WTC11 (cell line): ENCODE measurements at regions not wholly inside any gene's neighbourhood (a gene's known extent, or its start where the extent isn't known, plus 50 kb on each side); places are given as distances from the start of the nearest gene placed in this dataset.

Source experiments
- ATAC-seq: fragments of 200-7000 bp; cut with Tn5 transposase; 2 replicates; pipeline ENCODE4 v1.10.0; 2021; ENCODE audit warnings: mild to moderate bottlenecking, moderate library complexity
- CTCF ChIA-PET: fragments of 300-600 bp; sonication (Branson Sonifier 250); formaldehyde crosslinking; loops from one replicate; lab custom pipeline; 2021; ENCODE audit warnings: antibody characterized with exemption; lab: Charles Lee
- POLR2A ChIA-PET: fragments of 350-600 bp; sonication (Branson Sonifier 250); formaldehyde crosslinking; loops from one replicate; lab custom pipeline; 2021; ENCODE audit warnings: antibody characterized with exemption; lab: Charles Lee
- DNase-seq: peaks from one replicate; pipeline ENCODE4 v3.0.0; 2021; ENCODE audit warnings: low spot score
- H3K27ac Mint-ChIP-seq: 2 replicates; pipeline ENCODE4 v1.8.0; 2021; ENCODE audit warnings: mixed read lengths
- H3K27me3 Mint-ChIP-seq: 2 replicates; pipeline ENCODE4 v1.8.0; 2021; ENCODE audit warnings: low read depth, mild to moderate bottlenecking, moderate library complexity, mixed read lengths
- H3K36me3 Mint-ChIP-seq: 2 replicates; pipeline ENCODE4 v1.8.0; 2021; ENCODE audit warnings: mixed read lengths
- H3K4me1 Mint-ChIP-seq: 2 replicates; pipeline ENCODE4 v1.8.0; 2022; ENCODE audit warnings: mixed read lengths
- H3K4me3 Mint-ChIP-seq: 2 replicates; pipeline ENCODE4 v1.8.0; 2021; ENCODE audit warnings: mild to moderate bottlenecking, moderate library complexity, mixed read lengths
- H3K9me3 Mint-ChIP-seq: 2 replicates; pipeline ENCODE4 v1.8.0; 2021; ENCODE audit warnings: mixed read lengths
- ETV6 ChIP-seq: sonication (generic); formaldehyde crosslinking; IDR thresholded peaks from 2 replicates; pipeline ENCODE4 v1.8.1; 2022; ENCODE audit warnings: mild to moderate bottlenecking, missing genetic modification reagents
- FOXP1 ChIP-seq: sonication (generic); formaldehyde crosslinking; IDR thresholded peaks from 2 replicates; pipeline ENCODE4 v1.8.0; 2022; ENCODE audit warnings: missing genetic modification reagents, mild to moderate bottlenecking, moderate library complexity, borderline replicate concordance
- JAZF1 ChIP-seq: fragments of 250-450 bp; sonication (Bioruptor Pico); IDR thresholded peaks from 2 replicates; pipeline ENCODE4 v1.9.0; 2021; ENCODE audit warnings: moderate library complexity, mild to moderate bottlenecking, inconsistent platforms
- NR3C1 ChIP-seq: sonication (generic); formaldehyde crosslinking; conservative IDR thresholded peaks from 2 replicates; pipeline ENCODE4 v1.8.1; 2023; ENCODE audit warnings: low read depth, mild to moderate bottlenecking, missing genetic modification reagents
- OVOL2 ChIP-seq: fragments of 250-450 bp; sonication (Bioruptor Pico); IDR thresholded peaks from 2 replicates; pipeline ENCODE4 v1.9.0; 2021; ENCODE audit warnings: mild to moderate bottlenecking, borderline replicate concordance
- SMAD3 ChIP-seq: sonication (generic); formaldehyde crosslinking; IDR thresholded peaks from 2 replicates; pipeline ENCODE4 v1.8.0; 2022; ENCODE audit warnings: missing genetic modification reagents, mild to moderate bottlenecking, borderline replicate concordance
- SMAD4 ChIP-seq: sonication (generic); formaldehyde crosslinking; IDR thresholded peaks from 2 replicates; pipeline ENCODE4 v1.8.0; 2022; ENCODE audit warnings: mild to moderate bottlenecking, missing genetic modification reagents
- SOX15 ChIP-seq: fragments of 250-450 bp; sonication (Bioruptor Pico); IDR thresholded peaks from 2 replicates; pipeline ENCODE4 v1.9.0; 2021; ENCODE audit warnings: mild to moderate bottlenecking
- ZNF219 ChIP-seq: sonication (generic); formaldehyde crosslinking; IDR thresholded peaks from 2 replicates; pipeline ENCODE4 v1.8.0; 2023; ENCODE audit warnings: missing genetic modification reagents, mild to moderate bottlenecking, borderline replicate concordance
- ZNF317 ChIP-seq: sonication (generic); formaldehyde crosslinking; IDR thresholded peaks from 2 replicates; pipeline ENCODE4 v1.8.1; 2023; ENCODE audit warnings: low read depth, mild to moderate bottlenecking, moderate library complexity, missing genetic modification reagents, borderline replicate concordance
- ZNF396 ChIP-seq: fragments of 250-450 bp; sonication (Bioruptor Pico); IDR thresholded peaks from 2 replicates; pipeline ENCODE4 v1.8.0; 2021; ENCODE audit warnings: mild to moderate bottlenecking, moderate library complexity, borderline replicate concordance
- ZNF423 ChIP-seq: fragments of 250-450 bp; sonication (Bioruptor Pico); IDR thresholded peaks from 2 replicates; pipeline ENCODE4 v2.1.2; 2022; ENCODE audit warnings: mild to moderate bottlenecking, moderate library complexity
- TF ChIP-seq, protein P1 (sequence below): fragments of 250-450 bp; sonication (Bioruptor Pico); conservative IDR thresholded peaks from 2 replicates; pipeline ENCODE4 v1.9.0; 2021; ENCODE audit warnings: mild to moderate bottlenecking
- TF ChIP-seq, protein P2 (sequence below): fragments of 250-450 bp; sonication (Bioruptor Pico); IDR thresholded peaks from 2 replicates; pipeline ENCODE4 v1.8.0; 2021; ENCODE audit warnings: mild to moderate bottlenecking
- TF ChIP-seq, protein P3 (sequence below): sonication (generic); formaldehyde crosslinking; IDR thresholded peaks from 2 replicates; pipeline ENCODE4 v1.8.0; 2023; ENCODE audit warnings: missing genetic modification reagents
- TF ChIP-seq, protein P4 (sequence below): sonication (generic); formaldehyde crosslinking; IDR thresholded peaks from 2 replicates; pipeline ENCODE4 v1.8.1; 2023; ENCODE audit warnings: mild to moderate bottlenecking, missing genetic modification reagents, borderline replicate concordance
- TF ChIP-seq, protein P5 (sequence below): sonication (generic); formaldehyde crosslinking; IDR thresholded peaks from 2 replicates; pipeline ENCODE4 v1.8.1; 2023; ENCODE audit warnings: mild to moderate bottlenecking, missing genetic modification reagents

DNA sequence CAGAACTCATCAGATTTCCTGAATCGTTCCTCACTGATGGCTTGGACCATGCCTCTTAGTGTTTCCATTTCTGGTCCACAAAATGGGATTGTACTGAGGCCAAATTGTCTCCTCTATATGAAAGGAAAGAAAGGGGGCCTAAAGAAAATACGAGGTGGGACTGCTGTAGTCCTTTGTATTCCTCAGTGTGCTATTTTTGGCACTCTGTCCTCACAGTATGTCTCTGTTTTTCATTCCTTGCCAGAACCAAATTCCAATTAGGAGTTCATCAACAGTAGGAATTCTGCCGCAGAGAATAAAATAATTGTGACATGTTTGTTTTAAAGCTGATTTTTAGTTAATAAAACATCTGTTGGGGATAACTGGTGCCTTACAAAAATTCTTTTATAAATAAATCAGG, 515.7 kb downstream of the SMARCA1 start:
- H3K4me3 Mint-ChIP-seq = no peak overlapping the region
- no peaks in the 10 kb centered on the region for H3K27me3 Mint-ChIP-seq
- H3K36me3 Mint-ChIP-seq = no peaks in the 10 kb centered on the region
- peaks cover 4% of the 10 kb centered on the region; the same call in 1 of the 2 replicates for H3K9me3 Mint-ChIP-seq
- DNase-seq (no peak), ATAC-seq (no peak)
- ChIA-PET POLR2A (no interaction called here), CTCF (no interaction called here)
- H3K27ac Mint-ChIP-seq = no peak overlapping the region
- TF ChIP-seq ETV6 (CRISPR knock-in tag) (no peak), NR3C1 (CRISPR knock-in tag) (no peak), ZNF396 (CRISPR knock-in tag) (no peak), ZNF219 (CRISPR knock-in tag) (no peak), FOXP1 (CRISPR knock-in tag) (no peak), ZNF423 (CRISPR knock-in tag) (no peak), OVOL2 (no peak), JAZF1 (CRISPR knock-in tag) (no peak), SMAD4 (CRISPR knock-in tag) (no peak), SMAD3 (CRISPR knock-in tag) (no peak), ZNF317 (CRISPR knock-in tag) (no peak), SOX15 (CRISPR knock-in tag) (no peak)
- TF ChIP-seq, protein P1, sequence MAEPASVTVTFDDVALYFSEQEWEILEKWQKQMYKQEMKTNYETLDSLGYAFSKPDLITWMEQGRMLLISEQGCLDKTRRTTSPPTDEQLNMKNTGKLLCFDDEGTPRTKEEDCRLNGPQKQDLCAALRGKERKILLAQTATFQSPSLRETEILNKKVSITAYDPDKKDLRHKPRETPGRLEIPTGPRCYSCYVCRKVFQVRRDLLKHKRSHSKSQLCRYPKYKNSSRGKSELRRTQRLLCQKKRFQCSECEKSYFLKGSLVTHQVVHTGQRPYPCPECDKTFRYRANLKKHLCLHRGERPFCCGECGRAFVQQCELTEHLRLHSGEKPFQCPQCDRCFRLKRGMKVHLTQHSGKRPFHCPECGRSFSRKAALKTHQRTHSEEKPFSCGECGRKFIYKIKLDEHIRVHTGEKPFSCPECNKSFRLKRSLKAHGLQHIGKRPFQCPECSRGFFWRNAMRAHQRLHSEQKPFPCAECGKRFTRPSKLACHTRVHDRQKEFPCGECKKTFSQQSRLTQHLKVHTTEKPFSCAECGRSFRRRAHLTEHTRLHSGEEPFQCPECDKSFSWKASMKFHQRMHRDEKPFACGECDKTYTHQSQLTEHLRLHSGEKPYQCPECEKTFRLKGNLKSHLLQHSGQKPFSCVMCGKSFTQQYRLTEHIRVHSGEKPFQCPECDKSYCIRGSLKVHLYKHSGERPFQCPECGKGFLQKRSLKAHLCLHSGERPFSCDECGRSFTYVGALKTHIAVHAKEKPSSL (CRISPR knock-in tag) = no peak
- TF ChIP-seq, protein P2, sequence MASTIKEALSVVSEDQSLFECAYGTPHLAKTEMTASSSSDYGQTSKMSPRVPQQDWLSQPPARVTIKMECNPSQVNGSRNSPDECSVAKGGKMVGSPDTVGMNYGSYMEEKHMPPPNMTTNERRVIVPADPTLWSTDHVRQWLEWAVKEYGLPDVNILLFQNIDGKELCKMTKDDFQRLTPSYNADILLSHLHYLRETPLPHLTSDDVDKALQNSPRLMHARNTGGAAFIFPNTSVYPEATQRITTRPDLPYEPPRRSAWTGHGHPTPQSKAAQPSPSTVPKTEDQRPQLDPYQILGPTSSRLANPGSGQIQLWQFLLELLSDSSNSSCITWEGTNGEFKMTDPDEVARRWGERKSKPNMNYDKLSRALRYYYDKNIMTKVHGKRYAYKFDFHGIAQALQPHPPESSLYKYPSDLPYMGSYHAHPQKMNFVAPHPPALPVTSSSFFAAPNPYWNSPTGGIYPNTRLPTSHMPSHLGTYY (CRISPR knock-in tag) = no peak
- TF ChIP-seq, protein P3, sequence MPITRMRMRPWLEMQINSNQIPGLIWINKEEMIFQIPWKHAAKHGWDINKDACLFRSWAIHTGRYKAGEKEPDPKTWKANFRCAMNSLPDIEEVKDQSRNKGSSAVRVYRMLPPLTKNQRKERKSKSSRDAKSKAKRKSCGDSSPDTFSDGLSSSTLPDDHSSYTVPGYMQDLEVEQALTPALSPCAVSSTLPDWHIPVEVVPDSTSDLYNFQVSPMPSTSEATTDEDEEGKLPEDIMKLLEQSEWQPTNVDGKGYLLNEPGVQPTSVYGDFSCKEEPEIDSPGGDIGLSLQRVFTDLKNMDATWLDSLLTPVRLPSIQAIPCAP (CRISPR knock-in tag) = no peak
- TF ChIP-seq, protein P4, sequence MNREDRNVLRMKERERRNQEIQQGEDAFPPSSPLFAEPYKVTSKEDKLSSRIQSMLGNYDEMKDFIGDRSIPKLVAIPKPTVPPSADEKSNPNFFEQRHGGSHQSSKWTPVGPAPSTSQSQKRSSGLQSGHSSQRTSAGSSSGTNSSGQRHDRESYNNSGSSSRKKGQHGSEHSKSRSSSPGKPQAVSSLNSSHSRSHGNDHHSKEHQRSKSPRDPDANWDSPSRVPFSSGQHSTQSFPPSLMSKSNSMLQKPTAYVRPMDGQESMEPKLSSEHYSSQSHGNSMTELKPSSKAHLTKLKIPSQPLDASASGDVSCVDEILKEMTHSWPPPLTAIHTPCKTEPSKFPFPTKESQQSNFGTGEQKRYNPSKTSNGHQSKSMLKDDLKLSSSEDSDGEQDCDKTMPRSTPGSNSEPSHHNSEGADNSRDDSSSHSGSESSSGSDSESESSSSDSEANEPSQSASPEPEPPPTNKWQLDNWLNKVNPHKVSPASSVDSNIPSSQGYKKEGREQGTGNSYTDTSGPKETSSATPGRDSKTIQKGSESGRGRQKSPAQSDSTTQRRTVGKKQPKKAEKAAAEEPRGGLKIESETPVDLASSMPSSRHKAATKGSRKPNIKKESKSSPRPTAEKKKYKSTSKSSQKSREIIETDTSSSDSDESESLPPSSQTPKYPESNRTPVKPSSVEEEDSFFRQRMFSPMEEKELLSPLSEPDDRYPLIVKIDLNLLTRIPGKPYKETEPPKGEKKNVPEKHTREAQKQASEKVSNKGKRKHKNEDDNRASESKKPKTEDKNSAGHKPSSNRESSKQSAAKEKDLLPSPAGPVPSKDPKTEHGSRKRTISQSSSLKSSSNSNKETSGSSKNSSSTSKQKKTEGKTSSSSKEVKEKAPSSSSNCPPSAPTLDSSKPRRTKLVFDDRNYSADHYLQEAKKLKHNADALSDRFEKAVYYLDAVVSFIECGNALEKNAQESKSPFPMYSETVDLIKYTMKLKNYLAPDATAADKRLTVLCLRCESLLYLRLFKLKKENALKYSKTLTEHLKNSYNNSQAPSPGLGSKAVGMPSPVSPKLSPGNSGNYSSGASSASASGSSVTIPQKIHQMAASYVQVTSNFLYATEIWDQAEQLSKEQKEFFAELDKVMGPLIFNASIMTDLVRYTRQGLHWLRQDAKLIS (CRISPR knock-in tag) = no peak
- TF ChIP-seq, protein P5, sequence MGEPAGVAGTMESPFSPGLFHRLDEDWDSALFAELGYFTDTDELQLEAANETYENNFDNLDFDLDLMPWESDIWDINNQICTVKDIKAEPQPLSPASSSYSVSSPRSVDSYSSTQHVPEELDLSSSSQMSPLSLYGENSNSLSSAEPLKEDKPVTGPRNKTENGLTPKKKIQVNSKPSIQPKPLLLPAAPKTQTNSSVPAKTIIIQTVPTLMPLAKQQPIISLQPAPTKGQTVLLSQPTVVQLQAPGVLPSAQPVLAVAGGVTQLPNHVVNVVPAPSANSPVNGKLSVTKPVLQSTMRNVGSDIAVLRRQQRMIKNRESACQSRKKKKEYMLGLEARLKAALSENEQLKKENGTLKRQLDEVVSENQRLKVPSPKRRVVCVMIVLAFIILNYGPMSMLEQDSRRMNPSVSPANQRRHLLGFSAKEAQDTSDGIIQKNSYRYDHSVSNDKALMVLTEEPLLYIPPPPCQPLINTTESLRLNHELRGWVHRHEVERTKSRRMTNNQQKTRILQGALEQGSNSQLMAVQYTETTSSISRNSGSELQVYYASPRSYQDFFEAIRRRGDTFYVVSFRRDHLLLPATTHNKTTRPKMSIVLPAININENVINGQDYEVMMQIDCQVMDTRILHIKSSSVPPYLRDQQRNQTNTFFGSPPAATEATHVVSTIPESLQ (CRISPR knock-in tag) = no peak
- peaks cover 14% of the 10 kb centered on the region for H3K4me1 Mint-ChIP-seq
